ENCODE measurements at regions not wholly inside any gene's neighbourhood (a gene's known extent, or its start where the extent isn't known, plus 50 kb on each side); places are given as distances from the start of the nearest gene placed in this dataset.

- no peak for DNase-seq (ENCODE audit: low spot score)
Observed at GRCh38 chr15:79230766-79231165, 51.8 kb upstream of the ANKRD34C start.

GRCh38 chr15:79222808-79223207 lies 59.7 kb upstream of the ANKRD34C start:
- no peak for DNase-seq (ENCODE audit: low spot score)

- peak; percentile 49 for DNase-seq (ENCODE audit: low spot score)
Observed at GRCh38 chr15:79221696-79222095, 60.8 kb upstream of the ANKRD34C start.

- DNase-seq (ENCODE audit: low spot score) = no peak
Observed at GRCh38 chr15:79219393-79220056, 63.0 kb upstream of the ANKRD34C start.

GRCh38 chr15:79218588-79219200 lies 63.8 kb upstream of the ANKRD34C start:
- no peak for DNase-seq (ENCODE audit: low spot score)

- DNase-seq (ENCODE audit: low spot score) = no peak
Observed at GRCh38 chr15:79213650-79214049, 68.9 kb upstream of the ANKRD34C start.

- no peak for DNase-seq (ENCODE audit: low spot score)
Observed at GRCh38 chr15:79212589-79213157, 69.8 kb upstream of the ANKRD34C start.

- DNase-seq (ENCODE audit: low spot score) = no peak
Observed at GRCh38 chr15:79211481-79211880, 71.0 kb upstream of the ANKRD34C start.

GRCh38 chr15:79209690-79210089 lies 72.8 kb upstream of the ANKRD34C start:
- DNase-seq (ENCODE audit: low spot score) = no peak

GRCh38 chr15:79209116-79209515 lies 73.4 kb upstream of the ANKRD34C start:
- no peak for DNase-seq (ENCODE audit: low spot score)

GRCh38 chr15:79208179-79208578 lies 74.3 kb upstream of the ANKRD34C start:
- DNase-seq (ENCODE audit: low spot score) = no peak

- DNase-seq (ENCODE audit: low spot score) = no peak
Observed at GRCh38 chr15:79206940-79207339, 75.6 kb upstream of the ANKRD34C start.

- DNase-seq (ENCODE audit: low spot score) = no peak
Observed at GRCh38 chr15:79204886-79205675, 77.4 kb upstream of the ANKRD34C start.

- no peak for DNase-seq (ENCODE audit: low spot score)
Observed at GRCh38 chr15:79198461-79198860, 84.1 kb upstream of the ANKRD34C start.

GRCh38 chr15:79197285-79197684 lies 85.2 kb upstream of the ANKRD34C start:
- no peak for DNase-seq (ENCODE audit: low spot score)

- DNase-seq (ENCODE audit: low spot score) = no peak
Observed at GRCh38 chr15:79195802-79196201, 86.7 kb upstream of the ANKRD34C start.

GRCh38 chr15:79195239-79195638 lies 87.3 kb upstream of the ANKRD34C start:
- DNase-seq (ENCODE audit: low spot score) = no peak

GRCh38 chr15:79194386-79194785 lies 88.1 kb upstream of the ANKRD34C start:
- DNase-seq (ENCODE audit: low spot score) = no peak

GRCh38 chr15:79193549-79193948 lies 89.0 kb upstream of the ANKRD34C start:
- no peak for DNase-seq (ENCODE audit: low spot score)

GRCh38 chr15:79193103-79193502 lies 89.4 kb upstream of the ANKRD34C start:
- DNase-seq (ENCODE audit: low spot score) = no peak

GRCh38 chr15:79192462-79193036 lies 90.0 kb upstream of the ANKRD34C start:
- DNase-seq (ENCODE audit: low spot score) = no peak

- no peak for DNase-seq (ENCODE audit: low spot score)
Observed at GRCh38 chr15:79190093-79190492, 92.4 kb upstream of the ANKRD34C start.
